ENCODE measurements at regions not wholly inside any gene's neighbourhood (a gene's known extent, or its start where the extent isn't known, plus 50 kb on each side); places are given as distances from the start of the nearest gene placed in this dataset.

DNA sequence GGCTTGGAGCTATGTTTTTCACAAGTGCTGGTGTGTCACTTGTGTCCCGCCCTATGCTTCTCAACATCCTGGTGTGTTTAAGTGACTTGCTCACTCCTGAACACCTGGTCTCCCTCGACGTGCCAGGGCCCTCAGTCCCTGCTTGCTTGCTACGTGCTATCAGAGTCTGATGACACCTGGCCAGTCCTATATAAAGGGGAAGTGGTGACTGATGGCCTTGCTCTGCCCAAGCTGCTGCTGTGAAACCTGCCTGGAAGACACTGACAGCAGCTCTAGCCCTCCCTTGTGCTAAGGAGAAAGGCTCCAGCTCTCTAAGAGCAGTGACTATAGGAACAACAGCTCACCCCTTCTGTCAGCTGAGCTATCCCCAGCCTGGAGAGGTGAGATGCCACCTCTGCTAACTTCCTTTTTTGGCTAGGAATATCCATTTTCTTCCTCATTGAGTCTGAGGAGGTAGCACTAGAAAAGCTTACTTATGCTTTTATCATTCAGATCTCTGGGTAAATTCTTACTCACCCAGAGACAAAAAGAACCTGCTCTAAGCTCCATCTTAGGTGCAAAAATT is 77.2 kb upstream of the PLXNA4 start:
- Mint-ChIP-seq H3K4me3 (no peak overlapping the region), H3K4me1 (ENCODE audit: low read depth) (peaks cover 42% of the 10 kb centered on the region), H3K27me3 (no peaks in the 10 kb centered on the region), H3K36me3 (ENCODE audit: low read depth) (no peaks in the 10 kb centered on the region), H3K27ac (no peak overlapping the region), H3K9me3 (peaks cover 16% of the 10 kb centered on the region)

- Mint-ChIP-seq H3K27me3 (no peaks in the 10 kb centered on the region), H3K4me3 (no peak overlapping the region), H3K4me1 (ENCODE audit: low read depth) (peaks cover 36% of the 10 kb centered on the region)
Observed at GRCh38 chr7:132652507-132652906, 76.2 kb upstream of the PLXNA4 start.

DNA sequence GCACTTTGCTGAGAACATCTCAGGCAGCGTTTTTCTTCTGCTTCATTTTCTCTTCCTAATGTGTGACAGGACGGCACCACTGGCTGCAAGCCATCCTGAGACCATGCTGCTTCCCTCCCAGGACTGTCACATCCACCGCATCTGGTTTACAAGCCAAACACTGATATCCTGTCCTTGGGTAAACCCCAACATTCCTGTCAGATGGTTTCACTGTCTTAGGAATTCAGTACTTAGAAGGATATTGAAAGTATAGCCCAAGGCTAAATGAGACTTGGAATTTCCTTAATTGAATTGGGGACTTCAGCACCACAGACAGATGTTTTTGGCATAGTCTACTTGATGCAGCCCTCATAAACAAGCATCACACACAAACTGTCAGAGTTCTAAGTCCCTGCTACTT is 74.2 kb upstream of the PLXNA4 start:
- peaks cover 16% of the 10 kb centered on the region for H3K4me1 Mint-ChIP-seq (ENCODE audit: low read depth)
- no peaks in the 10 kb centered on the region for H3K36me3 Mint-ChIP-seq (ENCODE audit: low read depth)
- no peak overlapping the region for H3K4me3 Mint-ChIP-seq

More at GRCh38 chr7:132652507-132652906, 76.2 kb upstream of the PLXNA4 start:
- Mint-ChIP-seq H3K27ac (no peak overlapping the region), H3K9me3 (peaks cover 12% of the 10 kb centered on the region), H3K36me3 (ENCODE audit: low read depth) (no peaks in the 10 kb centered on the region)

DNA sequence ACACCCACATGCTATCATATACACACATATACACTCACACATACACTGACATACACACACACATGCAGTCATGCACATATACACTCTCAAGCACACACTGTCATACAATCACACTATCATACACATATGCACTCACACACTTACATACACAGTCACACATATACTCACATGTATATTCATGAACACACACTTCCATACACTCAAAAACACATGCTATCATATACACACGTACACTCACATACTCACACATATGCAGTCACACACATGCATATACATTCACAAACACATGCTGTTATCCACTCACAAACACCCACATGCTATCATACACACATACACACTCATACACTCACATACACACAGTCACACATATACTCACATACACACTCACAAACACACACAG is 71.0 kb upstream of the PLXNA4 start:
- no peak overlapping the region for H3K27ac Mint-ChIP-seq
- no peaks in the 10 kb centered on the region for H3K36me3 Mint-ChIP-seq (ENCODE audit: low read depth)
- H3K9me3 Mint-ChIP-seq = peaks cover 3% of the 10 kb centered on the region
- no peaks in the 10 kb centered on the region for H3K27me3 Mint-ChIP-seq
- H3K4me3 Mint-ChIP-seq = no peak overlapping the region
- H3K4me1 Mint-ChIP-seq (ENCODE audit: low read depth) = no peaks in the 10 kb centered on the region

More for the DNA sequence above, 74.2 kb upstream of the PLXNA4 start:
- Mint-ChIP-seq H3K27me3 (no peaks in the 10 kb centered on the region), H3K9me3 (peaks cover 8% of the 10 kb centered on the region), H3K27ac (no peak overlapping the region)

DNA sequence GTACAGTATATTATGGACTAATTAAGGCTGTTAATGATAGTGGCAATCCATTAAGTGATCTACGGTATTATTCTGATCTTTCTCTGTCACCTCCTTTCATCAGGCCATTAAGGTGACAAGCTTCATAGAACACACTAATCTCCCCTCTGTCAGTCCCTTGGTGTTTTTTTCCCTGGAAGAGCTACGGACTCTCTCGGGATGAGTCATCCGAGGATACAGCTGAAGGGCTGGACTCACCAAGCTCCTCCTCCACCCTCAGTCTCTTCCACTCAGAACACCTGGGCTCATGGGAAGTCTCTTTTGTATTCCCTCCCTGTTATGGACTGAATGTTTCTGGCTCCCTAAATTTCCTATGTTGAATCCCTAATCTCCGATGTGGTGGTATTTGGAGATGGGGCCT is 69.8 kb upstream of the PLXNA4 start:
- Mint-ChIP-seq H3K4me1 (ENCODE audit: low read depth) (no peaks in the 10 kb centered on the region), H3K36me3 (ENCODE audit: low read depth) (no peaks in the 10 kb centered on the region), H3K9me3 (no peaks in the 10 kb centered on the region), H3K27ac (no peak overlapping the region), H3K27me3 (no peaks in the 10 kb centered on the region), H3K4me3 (no peak overlapping the region)

DNA sequence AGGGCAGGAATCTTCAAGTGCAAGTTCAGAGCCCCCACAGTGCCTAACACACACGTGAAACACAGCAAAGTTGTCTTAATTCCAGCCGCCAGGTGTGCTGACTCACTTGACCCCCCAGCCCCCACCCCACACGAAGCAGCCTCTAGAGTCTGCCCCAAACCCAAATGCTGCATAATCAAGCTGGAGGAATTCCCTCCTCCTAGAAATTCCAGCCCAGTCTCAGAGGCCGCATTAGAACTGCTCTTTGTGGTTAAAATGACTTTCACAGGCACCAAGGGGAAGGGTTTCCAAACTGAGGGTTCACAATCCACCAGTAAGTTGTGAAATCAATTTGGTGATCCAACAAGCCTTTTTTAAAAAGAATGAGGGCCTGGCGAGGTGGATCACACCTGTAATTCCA is 67.0 kb upstream of the PLXNA4 start:
- no peak overlapping the region for H3K27ac Mint-ChIP-seq
- no peak overlapping the region for H3K4me3 Mint-ChIP-seq
- no peaks in the 10 kb centered on the region for H3K9me3 Mint-ChIP-seq
- no peaks in the 10 kb centered on the region for H3K36me3 Mint-ChIP-seq (ENCODE audit: low read depth)
- no peaks in the 10 kb centered on the region for H3K27me3 Mint-ChIP-seq
- H3K4me1 Mint-ChIP-seq (ENCODE audit: low read depth) = no peaks in the 10 kb centered on the region

DNA sequence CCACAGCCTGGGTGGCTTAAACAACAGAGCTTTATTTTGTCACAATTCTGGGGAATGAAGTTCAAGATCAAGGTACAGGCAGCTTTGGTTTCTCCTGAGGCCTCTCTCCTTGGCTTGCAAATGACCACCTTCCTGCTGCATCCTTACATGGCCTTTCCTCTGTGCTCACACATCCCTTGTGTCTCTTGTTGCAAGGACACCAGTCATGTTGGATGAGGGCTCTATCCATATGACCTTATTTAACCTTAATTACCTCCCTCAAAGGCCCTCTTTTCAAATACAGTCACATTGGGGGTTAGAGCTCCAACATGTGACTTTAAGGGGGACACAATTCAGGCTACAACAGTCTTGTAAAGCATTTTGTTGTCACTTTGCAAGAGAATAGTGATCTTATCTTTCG is 65.0 kb upstream of the PLXNA4 start:
- H3K4me1 Mint-ChIP-seq (ENCODE audit: low read depth) = no peaks in the 10 kb centered on the region
- H3K36me3 Mint-ChIP-seq (ENCODE audit: low read depth) = no peaks in the 10 kb centered on the region
- H3K4me3 Mint-ChIP-seq = no peak overlapping the region
- H3K9me3 Mint-ChIP-seq = no peaks in the 10 kb centered on the region
- H3K27me3 Mint-ChIP-seq = no peaks in the 10 kb centered on the region
- no peak overlapping the region for H3K27ac Mint-ChIP-seq

DNA sequence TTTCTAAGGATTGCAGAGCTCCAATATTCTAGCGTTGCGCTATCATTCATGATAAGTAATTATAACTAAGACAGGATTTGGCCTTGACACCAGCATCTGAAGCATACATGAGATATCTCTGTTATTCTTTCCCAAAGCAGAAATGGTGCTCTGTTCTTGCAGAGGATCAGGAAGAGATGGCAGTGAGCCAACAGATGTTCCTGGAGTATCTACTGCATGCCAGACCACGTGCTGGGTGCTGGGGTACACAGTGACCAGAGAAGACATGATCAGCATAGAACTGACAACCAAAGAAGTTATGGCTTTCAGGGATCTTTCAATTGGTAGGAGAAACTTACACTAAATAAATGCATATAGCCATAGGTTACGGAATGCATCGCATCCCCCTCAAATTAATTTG is 63.7 kb upstream of the PLXNA4 start:
- H3K36me3 Mint-ChIP-seq (ENCODE audit: low read depth) = no peaks in the 10 kb centered on the region
- H3K4me3 Mint-ChIP-seq = no peak overlapping the region
- H3K4me1 Mint-ChIP-seq (ENCODE audit: low read depth) = no peaks in the 10 kb centered on the region
- H3K27ac Mint-ChIP-seq = no peak overlapping the region
- no peaks in the 10 kb centered on the region for H3K9me3 Mint-ChIP-seq
- no peaks in the 10 kb centered on the region for H3K27me3 Mint-ChIP-seq

DNA sequence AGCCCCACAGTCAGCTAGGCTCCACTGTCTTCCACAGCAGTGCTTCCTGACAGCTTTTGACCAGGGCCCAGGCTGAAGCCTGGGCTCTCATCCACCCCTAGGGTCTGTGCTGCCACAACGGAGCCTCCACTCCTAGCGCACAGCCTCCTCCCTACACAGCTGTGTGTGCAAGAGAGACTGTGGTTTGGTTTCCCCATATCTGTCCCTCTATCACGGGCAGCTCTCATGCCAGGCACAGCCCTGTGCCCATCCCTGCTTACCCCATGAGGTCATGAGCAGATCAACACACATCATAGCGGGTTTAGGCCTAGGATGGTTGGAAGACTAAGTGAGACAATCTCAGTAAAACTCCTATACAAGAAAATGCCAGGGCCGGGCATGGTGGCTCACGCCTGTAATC is 61.7 kb upstream of the PLXNA4 start:
- Mint-ChIP-seq H3K27ac (no peak overlapping the region), H3K27me3 (no peaks in the 10 kb centered on the region), H3K4me1 (ENCODE audit: low read depth) (no peaks in the 10 kb centered on the region), H3K36me3 (ENCODE audit: low read depth) (no peaks in the 10 kb centered on the region), H3K4me3 (no peak overlapping the region), H3K9me3 (no peaks in the 10 kb centered on the region)

DNA sequence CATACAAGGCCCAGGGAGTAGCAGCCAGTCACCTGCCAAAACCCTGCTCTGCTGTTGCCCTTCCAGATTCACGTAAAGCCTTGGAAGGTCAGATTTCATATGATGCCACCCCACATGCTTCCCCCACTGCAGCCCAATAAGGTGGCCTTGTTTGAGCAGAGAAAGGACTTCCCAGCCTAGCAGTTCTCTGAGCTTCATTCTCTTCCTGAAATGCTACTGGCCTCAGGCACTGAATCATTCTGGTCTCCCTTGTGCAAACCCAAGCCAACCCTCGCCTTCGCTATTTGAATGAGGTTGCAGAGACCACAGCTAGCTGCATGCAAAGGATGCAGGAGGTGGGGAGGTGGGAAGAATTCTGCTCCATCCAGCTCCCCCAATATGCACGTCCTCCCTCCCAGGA is 60.3 kb upstream of the PLXNA4 start:
- Mint-ChIP-seq H3K9me3 (no peaks in the 10 kb centered on the region), H3K4me1 (ENCODE audit: low read depth) (no peaks in the 10 kb centered on the region), H3K36me3 (ENCODE audit: low read depth) (no peaks in the 10 kb centered on the region), H3K27me3 (no peaks in the 10 kb centered on the region), H3K27ac (no peak overlapping the region), H3K4me3 (no peak overlapping the region)

GRCh38 chr7:132635127-132635526 is 58.9 kb upstream of the PLXNA4 start:
- H3K4me1 Mint-ChIP-seq (ENCODE audit: low read depth) = no peaks in the 10 kb centered on the region
- no peaks in the 10 kb centered on the region for H3K9me3 Mint-ChIP-seq
- no peaks in the 10 kb centered on the region for H3K27me3 Mint-ChIP-seq
- H3K4me3 Mint-ChIP-seq = no peak overlapping the region
- H3K36me3 Mint-ChIP-seq (ENCODE audit: low read depth) = no peaks in the 10 kb centered on the region
- H3K27ac Mint-ChIP-seq = no peak overlapping the region

GRCh38 chr7:132630834-132631233 is 54.6 kb upstream of the PLXNA4 start:
- H3K9me3 Mint-ChIP-seq = no peaks in the 10 kb centered on the region
- no peak overlapping the region for H3K4me3 Mint-ChIP-seq
- H3K27ac Mint-ChIP-seq = no peak overlapping the region
- H3K36me3 Mint-ChIP-seq (ENCODE audit: low read depth) = no peaks in the 10 kb centered on the region
- H3K27me3 Mint-ChIP-seq = no peaks in the 10 kb centered on the region
- no peaks in the 10 kb centered on the region for H3K4me1 Mint-ChIP-seq (ENCODE audit: low read depth)

All from stimulated activated naive CD8-positive, alpha-beta T cell treated with anti-CD3 and anti-CD28 coated beads, Interleukin-15, Interleukin-2, amounts not matched to agents 100 ng/mL and 50 ng/mL, for 24 hours (primary cell).